ENCODE measurements at regions not wholly inside any gene's neighbourhood (a gene's known extent, or its start where the extent isn't known, plus 50 kb on each side); places are given as distances from the start of the nearest gene placed in this dataset.

DNA sequence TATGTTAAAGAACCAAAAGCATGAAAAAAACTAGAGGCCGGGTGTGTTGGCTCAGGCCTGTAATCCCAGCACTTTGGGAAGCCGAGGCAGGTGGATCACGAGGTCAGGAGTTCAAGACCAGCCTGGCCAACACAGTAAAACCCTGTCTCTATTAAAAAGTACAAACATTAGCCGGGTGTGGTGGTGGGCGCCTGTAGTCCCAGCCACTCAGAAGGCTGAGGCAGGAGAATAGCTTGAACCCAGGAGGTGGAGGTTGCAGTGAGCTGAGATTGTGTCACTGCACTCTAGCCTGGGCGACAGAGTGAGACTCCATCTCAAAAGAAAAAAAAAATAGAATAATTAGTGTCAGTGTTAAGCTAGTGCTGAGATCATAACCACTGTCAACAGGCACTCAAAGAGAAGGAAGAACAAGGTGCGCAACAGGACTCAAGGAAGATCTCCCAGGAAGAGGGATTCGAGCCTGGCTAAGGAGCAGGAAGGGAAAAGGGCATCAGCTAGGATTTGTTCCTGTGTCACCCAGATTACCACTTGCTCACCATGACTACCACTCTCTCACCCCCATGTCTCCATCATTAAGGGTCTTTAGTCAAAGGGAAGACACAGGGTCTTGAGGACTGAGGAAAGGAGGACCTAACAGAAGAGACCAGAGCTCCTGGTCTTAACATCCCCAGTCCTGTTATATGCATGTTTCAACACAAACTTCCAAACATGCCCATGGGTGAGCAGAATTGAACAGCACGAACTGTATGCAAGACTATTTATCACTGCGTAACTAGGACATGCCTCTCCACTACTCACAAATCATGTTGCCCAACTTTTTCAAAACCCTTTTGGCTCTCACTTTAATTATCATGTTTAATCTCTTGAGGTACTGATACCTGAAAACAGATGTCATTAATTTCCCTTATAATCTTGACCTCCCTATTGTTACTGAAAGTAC, 88.3 kb upstream of the PLEKHM1 start:
- no peak overlapping the region for H2AFZ ChIP-seq (ENCODE audit: low read length)

DNA sequence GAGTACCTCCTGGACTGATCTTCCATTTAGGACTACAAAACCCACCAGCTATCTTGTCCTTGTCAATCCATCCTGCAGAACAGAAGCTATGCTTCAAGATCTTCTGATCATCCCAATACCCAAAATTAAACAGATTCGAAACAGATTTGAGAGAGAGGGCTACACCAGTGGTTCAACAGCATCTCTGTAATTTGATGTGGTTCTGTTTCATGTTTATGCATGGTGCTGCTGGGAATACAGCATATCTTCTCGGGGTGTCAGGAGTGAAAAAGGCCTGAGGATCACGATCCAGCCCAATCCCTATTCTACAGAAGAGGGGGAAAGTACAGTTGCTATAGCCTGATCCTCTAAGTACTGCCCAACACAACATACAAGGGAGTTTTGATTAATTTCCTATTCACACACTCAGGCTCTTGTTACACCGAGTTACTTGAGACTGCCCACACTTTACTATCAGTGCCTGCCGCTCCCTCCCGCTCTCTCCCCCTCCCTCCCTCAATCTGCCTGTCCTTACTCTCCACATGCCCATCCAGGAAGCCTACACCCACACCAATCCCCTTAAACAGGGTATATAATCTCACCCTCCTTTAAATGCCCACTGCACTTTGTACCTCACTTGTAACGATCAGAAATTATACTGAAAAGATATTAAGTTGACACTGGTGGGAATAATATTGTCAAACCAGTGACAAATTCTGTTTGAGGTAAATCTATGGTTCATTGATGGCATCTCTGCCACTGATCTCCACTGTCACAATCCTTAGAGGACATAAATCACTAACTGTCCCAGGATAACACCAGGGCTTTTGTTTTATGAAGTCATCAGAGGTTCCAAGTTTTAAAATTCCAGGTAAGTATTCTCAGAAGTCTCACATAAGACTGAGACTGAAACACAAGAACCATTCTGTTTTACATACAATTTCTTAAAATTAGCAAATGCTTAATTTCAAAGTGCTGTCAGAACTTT, 89.3 kb upstream of the PLEKHM1 start:
- Histone ChIP-seq H2AFZ (ENCODE audit: low read length) (no peak overlapping the region), H3K27ac (ENCODE audit: low read depth, low read length) (no peak overlapping the region), H4K20me1 (ENCODE audit: insufficient read depth, low read length) (peaks cover 20% of the 10 kb centered on the region), H3K79me2 (ENCODE audit: insufficient read depth, low read length) (peaks cover 86% of the 10 kb centered on the region), H3K4me1 (ENCODE audit: insufficient read depth, low read length) (peaks cover 15% of the 10 kb centered on the region), H3K4me2 (ENCODE audit: insufficient read depth, low read length) (no peak overlapping the region), H3K4me3 (ENCODE audit: insufficient read depth, low read length) (no peak overlapping the region), H3K27me3 (ENCODE audit: insufficient read depth, low read length) (no peaks in the 10 kb centered on the region), H3K9me3 (ENCODE audit: low read depth, low read length) (no peaks in the 10 kb centered on the region), H3K36me3 (ENCODE audit: insufficient read depth, low read length) (no peaks in the 10 kb centered on the region)
- no peak for DNase-seq (ENCODE audit: insufficient read length, low spot score, missing footprints)
- TF ChIP-seq, protein P1, sequence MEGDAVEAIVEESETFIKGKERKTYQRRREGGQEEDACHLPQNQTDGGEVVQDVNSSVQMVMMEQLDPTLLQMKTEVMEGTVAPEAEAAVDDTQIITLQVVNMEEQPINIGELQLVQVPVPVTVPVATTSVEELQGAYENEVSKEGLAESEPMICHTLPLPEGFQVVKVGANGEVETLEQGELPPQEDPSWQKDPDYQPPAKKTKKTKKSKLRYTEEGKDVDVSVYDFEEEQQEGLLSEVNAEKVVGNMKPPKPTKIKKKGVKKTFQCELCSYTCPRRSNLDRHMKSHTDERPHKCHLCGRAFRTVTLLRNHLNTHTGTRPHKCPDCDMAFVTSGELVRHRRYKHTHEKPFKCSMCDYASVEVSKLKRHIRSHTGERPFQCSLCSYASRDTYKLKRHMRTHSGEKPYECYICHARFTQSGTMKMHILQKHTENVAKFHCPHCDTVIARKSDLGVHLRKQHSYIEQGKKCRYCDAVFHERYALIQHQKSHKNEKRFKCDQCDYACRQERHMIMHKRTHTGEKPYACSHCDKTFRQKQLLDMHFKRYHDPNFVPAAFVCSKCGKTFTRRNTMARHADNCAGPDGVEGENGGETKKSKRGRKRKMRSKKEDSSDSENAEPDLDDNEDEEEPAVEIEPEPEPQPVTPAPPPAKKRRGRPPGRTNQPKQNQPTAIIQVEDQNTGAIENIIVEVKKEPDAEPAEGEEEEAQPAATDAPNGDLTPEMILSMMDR (IDR thresholded peaks at IDR 0.05; ENCODE audit: extremely low read depth, low read depth, low read length), result no peak

More for the DNA sequence above, 88.3 kb upstream of the PLEKHM1 start:
- H3K4me1 ChIP-seq (ENCODE audit: insufficient read depth, low read length), result peaks cover 20% of the 10 kb centered on the region
- TF ChIP-seq, protein P1 (IDR thresholded peaks at IDR 0.05; ENCODE audit: extremely low read depth, low read depth, low read length), result no peak
- DNase-seq (ENCODE audit: insufficient read length, low spot score, missing footprints), result no peak
- H3K27me3 ChIP-seq (ENCODE audit: insufficient read depth, low read length), result no peaks in the 10 kb centered on the region
- H3K4me2 ChIP-seq (ENCODE audit: insufficient read depth, low read length), result no peak overlapping the region
- H3K9me3 ChIP-seq (ENCODE audit: low read depth, low read length), result no peaks in the 10 kb centered on the region
- H3K79me2 ChIP-seq (ENCODE audit: insufficient read depth, low read length), result peaks cover 79% of the 10 kb centered on the region
- H3K36me3 ChIP-seq (ENCODE audit: insufficient read depth, low read length), result no peaks in the 10 kb centered on the region
- H3K4me3 ChIP-seq (ENCODE audit: insufficient read depth, low read length), result no peak overlapping the region
- H4K20me1 ChIP-seq (ENCODE audit: insufficient read depth, low read length), result peaks cover 21% of the 10 kb centered on the region
- H3K27ac ChIP-seq (ENCODE audit: low read depth, low read length), result no peak overlapping the region

DNA sequence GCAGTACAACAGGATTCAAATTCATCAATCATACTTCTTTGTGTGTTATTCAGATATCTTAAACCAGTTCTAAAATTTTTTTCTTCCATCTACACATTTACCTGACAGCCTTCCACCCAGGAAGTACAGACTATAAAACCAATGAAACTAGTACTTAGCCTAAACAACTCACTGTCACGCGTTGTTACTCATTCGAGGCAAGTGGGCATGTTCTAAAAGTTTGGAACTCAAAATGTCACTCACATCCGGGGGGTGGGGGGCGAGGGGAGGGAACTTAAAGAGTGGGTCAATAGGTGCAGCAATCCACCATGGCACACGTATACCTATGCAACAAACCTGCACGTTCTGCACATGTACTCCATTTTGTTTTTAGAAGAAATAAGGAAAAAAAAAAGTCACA, 90.4 kb upstream of the PLEKHM1 start:
- no peaks in the 10 kb centered on the region for H3K36me3 ChIP-seq (ENCODE audit: insufficient read depth, low read length)
- TF ChIP-seq, protein P1 (IDR thresholded peaks at IDR 0.05; ENCODE audit: extremely low read depth, low read depth, low read length), result no peak
- H3K79me2 ChIP-seq (ENCODE audit: insufficient read depth, low read length), result peaks cover 75% of the 10 kb centered on the region
- no peak overlapping the region for H2AFZ ChIP-seq (ENCODE audit: low read length)
- peaks cover 8% of the 10 kb centered on the region for H3K4me1 ChIP-seq (ENCODE audit: insufficient read depth, low read length)
- H3K27me3 ChIP-seq (ENCODE audit: insufficient read depth, low read length), result no peaks in the 10 kb centered on the region
- H3K27ac ChIP-seq (ENCODE audit: low read depth, low read length), result no peak overlapping the region
- no peak overlapping the region for H3K4me3 ChIP-seq (ENCODE audit: insufficient read depth, low read length)
- H4K20me1 ChIP-seq (ENCODE audit: insufficient read depth, low read length), result peaks cover 17% of the 10 kb centered on the region
- no peaks in the 10 kb centered on the region for H3K9me3 ChIP-seq (ENCODE audit: low read depth, low read length)
- H3K4me2 ChIP-seq (ENCODE audit: insufficient read depth, low read length), result no peak overlapping the region
- DNase-seq (ENCODE audit: insufficient read length, low spot score, missing footprints), result no peak
